Fibroblast of the aortic adventitia (primary cell): ENCODE measurements at regions not wholly inside any gene's neighbourhood (a gene's known extent, or its start where the extent isn't known, plus 50 kb on each side); places are given as distances from the start of the nearest gene placed in this dataset.
"Not testable (repeated sequence)": the region's sequence is repeated elsewhere in the genome, so short reads cannot be mapped to it uniquely, and the experiment has no call there.

Experiments used
- DNase-seq: peaks from one replicate; pipeline ENCODE4 v3.0.0-alpha.2; 2010; ENCODE audit warnings: low read depth
- H3K4me3 ChIP-seq: 2 replicates; pipeline ENCODE4 v1.5.1; 2011; ENCODE audit warnings: low read depth, mild to moderate bottlenecking, control low read depth, low read length, moderate library complexity
- TF ChIP-seq, protein P1 (sequence below): IDR thresholded peaks from 2 replicates; pipeline ENCODE4 v1.5.1; 2011; ENCODE audit warnings: mild to moderate bottlenecking, low read length, control low read depth, inconsistent platforms; ENCODE audit not compliant: insufficient read depth

GRCh38 chr5:2534251-2534650 is 217.2 kb downstream of the IRX2 start:
- no peak overlapping the region for H3K4me3 ChIP-seq
- DNase-seq, result no peak
- TF ChIP-seq, protein P1, sequence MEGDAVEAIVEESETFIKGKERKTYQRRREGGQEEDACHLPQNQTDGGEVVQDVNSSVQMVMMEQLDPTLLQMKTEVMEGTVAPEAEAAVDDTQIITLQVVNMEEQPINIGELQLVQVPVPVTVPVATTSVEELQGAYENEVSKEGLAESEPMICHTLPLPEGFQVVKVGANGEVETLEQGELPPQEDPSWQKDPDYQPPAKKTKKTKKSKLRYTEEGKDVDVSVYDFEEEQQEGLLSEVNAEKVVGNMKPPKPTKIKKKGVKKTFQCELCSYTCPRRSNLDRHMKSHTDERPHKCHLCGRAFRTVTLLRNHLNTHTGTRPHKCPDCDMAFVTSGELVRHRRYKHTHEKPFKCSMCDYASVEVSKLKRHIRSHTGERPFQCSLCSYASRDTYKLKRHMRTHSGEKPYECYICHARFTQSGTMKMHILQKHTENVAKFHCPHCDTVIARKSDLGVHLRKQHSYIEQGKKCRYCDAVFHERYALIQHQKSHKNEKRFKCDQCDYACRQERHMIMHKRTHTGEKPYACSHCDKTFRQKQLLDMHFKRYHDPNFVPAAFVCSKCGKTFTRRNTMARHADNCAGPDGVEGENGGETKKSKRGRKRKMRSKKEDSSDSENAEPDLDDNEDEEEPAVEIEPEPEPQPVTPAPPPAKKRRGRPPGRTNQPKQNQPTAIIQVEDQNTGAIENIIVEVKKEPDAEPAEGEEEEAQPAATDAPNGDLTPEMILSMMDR, result no peak

DNA sequence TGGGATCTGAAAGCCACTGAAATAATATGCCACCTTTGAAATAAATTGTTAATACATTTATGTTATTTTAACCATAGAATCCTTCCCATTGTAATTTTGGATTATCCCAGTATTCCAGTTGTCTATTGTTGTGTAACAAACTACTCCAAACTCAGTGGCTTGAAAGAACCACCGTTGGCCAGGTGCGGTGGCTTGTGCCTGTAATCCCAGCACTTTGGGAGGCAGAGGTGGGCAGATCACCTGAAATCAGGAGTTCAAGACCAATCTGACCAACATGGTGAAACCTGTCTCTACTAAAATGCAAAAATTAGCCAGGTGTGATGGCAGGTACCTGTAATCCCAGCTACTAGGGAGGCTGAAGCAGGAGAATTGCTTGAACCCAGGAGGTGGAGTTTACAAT is 217.6 kb downstream of the IRX2 start:
- DNase-seq, H3K4me3 ChIP-seq: not testable (repeated sequence)

DNA sequence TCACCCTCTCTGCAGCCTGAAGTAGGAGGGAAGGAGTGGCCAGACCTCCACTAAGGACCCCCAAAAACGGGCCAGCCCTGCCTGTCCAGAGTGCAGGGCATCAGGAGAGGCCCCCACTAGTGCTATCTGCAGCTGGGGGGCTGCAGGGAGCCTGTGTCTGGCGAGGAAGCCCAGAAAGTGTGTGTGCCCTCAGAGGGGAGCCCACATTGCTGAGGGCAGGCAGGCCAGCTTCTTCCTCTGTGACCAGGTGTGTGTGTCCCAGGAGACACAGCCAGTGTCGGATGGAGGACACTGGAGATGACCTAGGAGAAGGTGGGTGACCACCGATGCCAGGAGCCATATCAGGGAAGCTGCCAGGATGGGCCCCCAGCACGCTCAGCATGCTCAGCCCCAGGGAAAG is 218.7 kb downstream of the IRX2 start:
- no peak for DNase-seq
- no peak overlapping the region for H3K4me3 ChIP-seq
- TF ChIP-seq, protein P1, result no peak

- TF ChIP-seq, protein P1, result no peak
- H3K4me3 ChIP-seq, result no peak overlapping the region
- no peak for DNase-seq
These were observed 220.2 kb downstream of the IRX2 start for GRCh38 chr5:2531318-2531717.

DNA sequence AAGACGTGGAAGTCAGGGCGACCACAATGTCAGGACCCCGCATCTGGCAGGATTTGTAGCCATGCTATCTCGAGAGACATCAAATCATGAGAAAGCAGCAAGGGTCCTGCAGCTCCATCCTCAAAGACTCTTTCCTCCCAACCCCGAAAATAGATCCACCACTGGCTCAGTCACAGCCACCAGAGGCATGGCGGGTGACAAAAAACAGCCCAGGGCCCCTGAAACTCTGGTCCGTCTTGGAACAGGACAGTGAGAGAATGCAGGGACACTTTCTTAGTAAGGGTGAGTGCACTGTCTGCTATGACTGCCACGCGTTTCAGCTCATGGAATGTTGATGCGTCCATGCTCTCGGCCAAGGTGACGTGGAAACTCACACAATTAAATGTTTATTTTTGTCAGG is 220.9 kb downstream of the IRX2 start:
- TF ChIP-seq, protein P1, result no peak
- DNase-seq, result no peak
- no peak overlapping the region for H3K4me3 ChIP-seq

DNA sequence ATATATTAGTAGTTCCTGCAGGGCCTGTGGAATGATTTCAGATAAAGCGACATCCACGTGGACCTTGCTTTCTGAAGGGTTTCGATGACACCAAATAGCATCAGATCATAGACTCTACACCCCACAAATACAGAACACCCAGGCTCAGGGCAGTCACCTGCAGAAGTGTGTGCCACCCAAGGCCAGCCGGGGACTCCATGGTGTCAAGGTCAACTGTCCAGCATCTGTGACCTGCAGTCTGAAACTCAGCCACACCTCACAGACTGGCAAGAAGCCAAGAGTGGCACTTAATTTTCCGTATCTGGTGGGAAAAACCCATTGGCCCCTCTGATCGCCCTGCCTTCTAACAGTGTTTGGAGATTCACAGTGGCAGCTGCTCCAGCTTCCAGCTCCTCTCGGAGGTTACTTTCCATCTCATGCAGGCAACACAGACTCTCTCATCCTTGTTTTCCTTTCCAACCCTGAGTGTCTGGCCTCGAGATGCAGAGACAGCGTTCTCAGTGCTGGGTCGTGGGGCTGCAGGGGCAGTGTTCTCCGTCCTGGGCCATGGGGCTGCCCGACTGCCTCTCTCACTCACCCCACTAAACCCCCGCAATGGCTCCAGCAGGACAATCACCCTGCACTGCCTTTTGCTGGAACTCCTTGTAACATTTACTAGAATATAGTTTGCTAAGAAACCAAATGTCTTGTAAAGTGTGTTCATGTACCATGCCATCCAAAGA is 221.9 kb downstream of the IRX2 start:
- H3K4me3 ChIP-seq, result no peak overlapping the region
- TF ChIP-seq, protein P1, result no peak
- DNase-seq, result no peak

DNA sequence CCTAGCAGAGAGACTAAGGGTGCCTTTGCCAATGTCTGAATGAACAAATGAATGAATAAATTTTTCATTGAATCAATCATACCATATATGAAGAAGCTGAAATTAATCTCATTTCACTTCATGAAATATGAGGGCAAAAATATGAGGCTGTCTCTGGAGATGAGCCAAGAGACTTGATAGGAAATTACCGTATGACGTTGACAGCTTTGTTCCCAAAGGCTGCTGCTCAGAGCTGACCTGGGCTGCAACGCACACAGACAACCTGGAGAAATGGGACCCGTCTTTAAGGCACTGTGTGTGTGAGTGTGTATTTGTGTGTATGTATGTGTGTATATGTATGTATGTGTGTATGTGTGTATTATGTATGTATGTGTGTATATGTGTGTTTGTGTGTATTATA is 226.1 kb downstream of the IRX2 start:
- DNase-seq, result no peak
- H3K4me3 ChIP-seq, result no peak overlapping the region
- TF ChIP-seq, protein P1, result no peak
